VCaP (cell line): ENCODE measurements at regions not wholly inside any gene's neighbourhood (a gene's known extent, or its start where the extent isn't known, plus 50 kb on each side); places are given as distances from the start of the nearest gene placed in this dataset.

Experiments used
- H3K27ac ChIP-seq: fragments of 450-650 bp; 2 replicates; pipeline ENCODE4 v1.5.1; 2017
- TF ChIP-seq, protein P1 (sequence below): fragments of 450-650 bp; conservative IDR thresholded peaks from 2 replicates; pipeline ENCODE4 v1.5.1; 2017; ENCODE audit warnings: mild to moderate bottlenecking, moderate library complexity

- TF ChIP-seq, protein P1, sequence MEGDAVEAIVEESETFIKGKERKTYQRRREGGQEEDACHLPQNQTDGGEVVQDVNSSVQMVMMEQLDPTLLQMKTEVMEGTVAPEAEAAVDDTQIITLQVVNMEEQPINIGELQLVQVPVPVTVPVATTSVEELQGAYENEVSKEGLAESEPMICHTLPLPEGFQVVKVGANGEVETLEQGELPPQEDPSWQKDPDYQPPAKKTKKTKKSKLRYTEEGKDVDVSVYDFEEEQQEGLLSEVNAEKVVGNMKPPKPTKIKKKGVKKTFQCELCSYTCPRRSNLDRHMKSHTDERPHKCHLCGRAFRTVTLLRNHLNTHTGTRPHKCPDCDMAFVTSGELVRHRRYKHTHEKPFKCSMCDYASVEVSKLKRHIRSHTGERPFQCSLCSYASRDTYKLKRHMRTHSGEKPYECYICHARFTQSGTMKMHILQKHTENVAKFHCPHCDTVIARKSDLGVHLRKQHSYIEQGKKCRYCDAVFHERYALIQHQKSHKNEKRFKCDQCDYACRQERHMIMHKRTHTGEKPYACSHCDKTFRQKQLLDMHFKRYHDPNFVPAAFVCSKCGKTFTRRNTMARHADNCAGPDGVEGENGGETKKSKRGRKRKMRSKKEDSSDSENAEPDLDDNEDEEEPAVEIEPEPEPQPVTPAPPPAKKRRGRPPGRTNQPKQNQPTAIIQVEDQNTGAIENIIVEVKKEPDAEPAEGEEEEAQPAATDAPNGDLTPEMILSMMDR, result no peak
- no peak overlapping the region for H3K27ac ChIP-seq
Measured at GRCh38 chr4:102416765-102417164, 71.5 kb upstream of the SLC39A8 start.

DNA sequence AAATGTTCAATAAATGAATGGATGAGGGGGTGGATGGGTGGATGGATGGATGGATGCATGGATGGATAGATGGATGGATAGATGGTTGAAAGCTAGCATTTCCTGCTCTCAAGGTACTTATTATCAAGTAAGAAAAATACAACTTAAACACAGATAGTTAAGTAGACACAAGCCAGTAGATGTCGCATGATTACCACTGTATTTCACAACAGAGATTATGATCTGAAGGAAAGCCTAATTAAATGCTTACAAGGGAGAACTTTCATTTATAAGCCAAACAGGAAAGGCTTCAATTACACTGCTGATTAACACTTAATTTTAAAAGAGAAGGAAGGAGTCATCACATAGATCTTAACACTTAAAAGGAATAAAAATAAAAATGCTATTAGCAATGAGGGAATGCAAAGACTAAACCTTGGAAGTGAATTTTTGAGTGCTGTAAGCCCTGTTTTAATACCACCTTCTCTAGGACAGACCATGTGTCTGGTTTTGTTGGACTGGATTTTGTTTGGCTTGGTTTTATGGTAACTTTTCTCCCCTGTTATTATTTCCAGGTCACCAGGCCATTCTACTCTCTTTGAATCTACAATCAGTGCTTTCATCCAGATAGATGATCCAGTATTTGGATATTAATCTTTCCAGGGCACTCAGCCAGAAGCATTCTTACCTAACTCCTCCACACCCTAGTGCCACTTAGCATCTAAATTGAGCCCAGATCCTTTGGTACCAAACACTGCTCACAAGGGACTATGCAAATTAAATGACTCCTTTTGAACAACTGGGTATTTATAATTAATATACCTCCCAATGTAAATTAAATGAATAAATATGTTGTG is 75.5 kb upstream of the SLC39A8 start:
- TF ChIP-seq, protein P1, result peak; percentile 74
- H3K27ac ChIP-seq, result peak overlapping the region; percentile 60

DNA sequence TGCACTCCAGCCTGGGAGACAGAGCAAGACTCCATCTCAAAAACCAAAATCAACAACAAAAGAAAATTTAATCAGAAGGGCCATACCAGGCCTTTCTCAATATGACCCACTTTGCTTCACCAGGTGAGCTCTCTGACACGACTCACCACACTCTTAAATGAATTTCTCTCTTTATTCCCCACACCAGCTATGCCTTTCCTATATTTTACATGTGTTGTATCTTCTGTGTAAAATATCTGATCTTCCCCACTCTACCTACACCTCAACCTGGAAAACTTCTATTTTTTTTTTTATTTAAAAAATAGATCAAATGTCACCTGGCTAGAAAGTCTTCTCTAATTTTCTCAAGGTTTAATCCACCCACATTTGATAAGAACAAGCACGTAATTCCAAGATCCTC is 77.6 kb upstream of the SLC39A8 start:
- TF ChIP-seq, protein P1, result no peak
- no peak overlapping the region for H3K27ac ChIP-seq

GRCh38 chr4:102423375-102423774 is 77.8 kb upstream of the NFKB1 start:
- H3K27ac ChIP-seq, result no peak overlapping the region
- TF ChIP-seq, protein P1, result no peak

DNA sequence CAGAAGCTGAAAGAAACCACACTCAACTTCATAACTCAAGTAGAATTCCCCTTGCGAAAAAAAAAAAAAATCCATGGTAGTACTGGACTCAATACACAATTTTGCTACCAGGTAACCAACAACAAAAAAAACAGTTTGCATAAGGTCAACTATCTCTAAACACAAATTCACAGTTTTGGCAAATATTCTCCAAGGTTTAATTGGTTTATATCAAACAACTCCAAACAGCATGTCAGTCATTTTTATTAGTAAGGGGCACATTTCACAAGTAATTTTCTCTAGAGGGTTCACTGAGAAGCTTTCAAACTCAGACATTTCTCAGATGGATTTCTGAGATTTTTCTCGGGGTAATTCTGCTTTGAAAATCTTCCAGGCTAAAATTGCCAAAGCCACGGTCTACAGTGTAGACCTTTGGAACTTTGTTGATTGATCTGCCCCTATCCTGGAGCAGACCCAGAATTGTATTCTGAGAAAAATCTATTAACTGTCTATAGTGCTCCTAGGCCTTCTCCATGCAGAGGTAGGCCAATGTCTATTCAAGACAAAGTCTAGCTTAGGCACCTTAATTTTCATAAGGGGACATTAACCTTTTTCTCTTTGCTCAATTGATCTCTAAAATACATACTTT is 73.7 kb upstream of the NFKB1 start:
- TF ChIP-seq, protein P1, result no peak
- no peak overlapping the region for H3K27ac ChIP-seq

DNA sequence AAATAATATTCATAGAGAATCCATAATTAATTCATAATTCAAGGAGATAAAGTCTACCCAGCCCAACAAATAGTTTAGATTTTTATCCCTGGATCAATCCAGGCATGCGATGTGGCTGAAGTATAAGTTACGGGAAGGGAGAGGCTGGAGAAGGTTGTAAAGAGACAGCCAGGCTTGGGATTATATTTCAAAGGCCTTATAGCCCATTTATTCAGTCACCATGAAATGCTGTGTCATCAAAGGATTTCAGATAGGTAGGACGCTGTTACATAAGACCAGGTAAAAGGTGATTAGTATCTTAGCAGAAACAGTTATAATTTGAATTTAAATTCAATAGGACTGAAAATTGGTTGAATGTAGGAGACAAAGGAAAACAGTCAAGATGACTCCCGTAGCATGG is 73.0 kb upstream of the NFKB1 start:
- H3K27ac ChIP-seq, result no peak overlapping the region
- TF ChIP-seq, protein P1, result no peak

- H3K27ac ChIP-seq, result no peak overlapping the region
- TF ChIP-seq, protein P1, result no peak
Measured at GRCh38 chr4:102429553-102429952, 71.6 kb upstream of the NFKB1 start.
